HEK293T (cell line): ENCODE measurements at regions not wholly inside any gene's neighbourhood (a gene's known extent, or its start where the extent isn't known, plus 50 kb on each side); places are given as distances from the start of the nearest gene placed in this dataset.

Experiments used
- FOXA1 ChIP-seq: fragments of 450-650 bp; IDR thresholded peaks from 2 replicates; pipeline ENCODE4 v1.6.1; 2016; ENCODE audit warnings: mild to moderate bottlenecking
- FOXK2 ChIP-seq: fragments of 450-650 bp; IDR thresholded peaks from 2 replicates; pipeline ENCODE4 v1.6.1; 2016; ENCODE audit warnings: mild to moderate bottlenecking
- SP1 ChIP-seq: fragments of 450-650 bp; IDR thresholded peaks from 2 replicates; pipeline ENCODE4 v1.6.1; 2017
- ZNF384 ChIP-seq: fragments of 450-650 bp; IDR thresholded peaks from 2 replicates; pipeline ENCODE4 v1.6.1; 2016

GRCh38 chr12:67482751-67483661, 165.5 kb upstream of the DYRK2 start:
- TF ChIP-seq FOXA1, result no peak
- no peak for TF ChIP-seq FOXK2
- TF ChIP-seq SP1, result no peak
- TF ChIP-seq ZNF384, result no peak
